GM12875 (cell line): ENCODE measurements at regions not wholly inside any gene's neighbourhood (a gene's known extent, or its start where the extent isn't known, plus 50 kb on each side); places are given as distances from the start of the nearest gene placed in this dataset.
"Not testable (repeated sequence)": the region's sequence is repeated elsewhere in the genome, so short reads cannot be mapped to it uniquely, and the experiment has no call there.

ENCODE experiments used
- H3K4me3 ChIP-seq: one replicate; pipeline ENCODE4 v1.5.1; 2011; ENCODE audit warnings: low read depth, low read length, control low read depth
- CTCF ChIP-seq: IDR thresholded peaks from 2 replicates; pipeline ENCODE4 v1.5.1; 2011; ENCODE audit warnings: low read depth, mild to moderate bottlenecking, control low read depth, inconsistent platforms, low read length, moderate library complexity, borderline replicate concordance; ENCODE audit not compliant: insufficient read depth

GRCh38 chr17:30599428-30600059 is 122.3 kb downstream of the GOSR1 start:
- no peak for TF ChIP-seq CTCF
- H3K4me3 ChIP-seq = peak overlapping the region; percentile 90

- no peak overlapping the region for H3K4me3 ChIP-seq
- TF ChIP-seq CTCF = no peak
Measured at GRCh38 chr17:30597776-30598288, 120.6 kb downstream of the GOSR1 start.

GRCh38 chr17:30596948-30597775 is 120.0 kb downstream of the GOSR1 start:
- not testable (repeated sequence) for H3K4me3 ChIP-seq

GRCh38 chr17:30594953-30595371 is 117.8 kb downstream of the GOSR1 start:
- not testable (repeated sequence) for H3K4me3 ChIP-seq

GRCh38 chr17:30594223-30594952 is 117.2 kb downstream of the GOSR1 start:
- no peak for TF ChIP-seq CTCF
- H3K4me3 ChIP-seq = no peak overlapping the region

GRCh38 chr17:30590081-30590733 is 113.0 kb downstream of the GOSR1 start:
- H3K4me3 ChIP-seq = no peak overlapping the region
- no peak for TF ChIP-seq CTCF

- no peak for TF ChIP-seq CTCF
- no peak overlapping the region for H3K4me3 ChIP-seq
Measured at GRCh38 chr17:30589431-30589830, 112.2 kb downstream of the GOSR1 start.
